NT2/D1 (cell line): ENCODE measurements at regions not wholly inside any gene's neighbourhood (a gene's known extent, or its start where the extent isn't known, plus 50 kb on each side); places are given as distances from the start of the nearest gene placed in this dataset.

Experiments used
- DNase-seq: peaks from one replicate; pipeline ENCODE4 v3.0.0-alpha.2; 2011; ENCODE audit warnings: low read depth, low spot score
- H3K27me3 ChIP-seq: 2 replicates; pipeline ENCODE4 v1.6.0; 2011; ENCODE audit warnings: mild to moderate bottlenecking; ENCODE audit not compliant: insufficient read length, insufficient read depth
- H3K36me3 ChIP-seq: 2 replicates; pipeline ENCODE4 v1.6.1; 2011; ENCODE audit warnings: mild to moderate bottlenecking, low read length, mixed read lengths; ENCODE audit not compliant: insufficient read depth, insufficient read length
- H3K4me1 ChIP-seq: 2 replicates; pipeline ENCODE4 v1.5.1; 2011; ENCODE audit not compliant: insufficient read depth, insufficient read length
- H3K4me3 ChIP-seq: 2 replicates; pipeline ENCODE4 v1.5.1; 2011; ENCODE audit warnings: low read depth; ENCODE audit not compliant: insufficient read length
- H3K9ac ChIP-seq: 2 replicates; pipeline ENCODE4 v1.6.0; 2011; ENCODE audit warnings: low read depth; ENCODE audit not compliant: insufficient read length
- H3K9me3 ChIP-seq: 2 replicates; pipeline ENCODE4 v1.5.1; 2011; ENCODE audit warnings: mild to moderate bottlenecking, low read length; ENCODE audit not compliant: insufficient read depth
- SUZ12 ChIP-seq: IDR thresholded peaks from 2 replicates; pipeline ENCODE4 v1.6.1; 2011; ENCODE audit not compliant: insufficient read length, insufficient read depth; ENCODE audit errors: extremely low read depth
- YY1 ChIP-seq: IDR thresholded peaks from 2 replicates; pipeline ENCODE4 v1.6.1; 2011; ENCODE audit not compliant: insufficient read length, insufficient read depth
- ZNF274 ChIP-seq: IDR thresholded peaks from 2 replicates; pipeline ENCODE4 v1.6.1; 2011; ENCODE audit warnings: mild to moderate bottlenecking, low read depth, low read length

DNA sequence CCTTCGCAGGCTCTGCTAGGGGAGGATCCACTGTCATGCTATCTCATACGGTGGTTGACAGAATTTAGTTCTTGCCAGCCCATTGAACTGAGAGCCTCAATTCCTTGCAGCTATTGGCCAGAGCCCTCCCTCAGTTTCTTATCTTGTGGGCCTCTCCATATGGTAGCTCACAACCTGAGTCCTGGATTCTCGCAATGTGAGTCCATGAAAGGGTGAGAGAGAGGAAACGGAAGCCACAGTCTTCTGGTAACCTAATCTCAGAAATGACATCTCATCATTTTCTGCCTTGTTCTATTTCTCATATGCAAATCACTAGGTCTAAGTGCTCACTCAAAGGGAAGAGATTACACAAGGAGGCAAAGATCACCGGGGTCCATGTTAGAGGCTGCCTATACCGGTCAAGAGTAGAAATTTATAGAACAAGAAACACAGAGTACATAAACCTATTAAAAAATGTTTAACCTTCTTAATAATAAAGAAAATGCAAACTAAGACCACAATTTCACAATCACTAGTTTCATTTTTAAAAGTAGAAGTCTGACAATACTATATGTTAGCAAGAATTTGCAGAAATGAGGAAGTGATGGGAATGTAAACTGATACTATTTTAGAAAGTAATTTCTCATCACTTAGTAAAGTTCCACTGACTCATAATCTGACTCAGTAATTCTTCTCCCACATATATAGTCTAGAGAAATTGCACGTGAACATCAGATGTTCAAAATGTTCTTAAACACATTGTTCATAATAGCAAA, 378.4 kb upstream of the AGTR1 start:
- H3K4me1 ChIP-seq, result no peaks in the 10 kb centered on the region
- H3K27me3 ChIP-seq, result no peaks in the 10 kb centered on the region
- no peaks in the 10 kb centered on the region for H3K36me3 ChIP-seq
- no peak overlapping the region for H3K9ac ChIP-seq
- no peak overlapping the region for H3K4me3 ChIP-seq
- TF ChIP-seq ZNF274 (no peak), YY1 (no peak), SUZ12 (no peak)
- no peak for DNase-seq
- H3K9me3 ChIP-seq, result no peaks in the 10 kb centered on the region

DNA sequence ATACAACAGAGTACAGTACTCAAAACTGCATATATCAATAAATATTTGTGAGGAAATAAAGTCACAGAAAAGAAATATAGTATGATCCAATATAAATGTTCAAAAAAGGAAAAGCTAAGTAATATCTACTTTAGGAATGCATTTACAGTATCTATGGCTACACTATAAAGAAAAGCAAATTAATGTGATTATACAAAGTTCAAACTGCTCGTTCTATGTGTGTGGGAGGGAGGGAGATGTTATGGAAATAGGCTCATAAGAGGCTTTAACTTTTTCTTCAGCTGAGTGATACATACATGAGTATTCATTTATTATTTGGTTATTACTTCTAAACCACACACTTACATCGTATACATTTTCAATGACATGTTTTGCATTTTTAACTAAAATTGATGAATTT, 377.7 kb upstream of the AGTR1 start:
- TF ChIP-seq SUZ12, result no peak
- no peak for TF ChIP-seq ZNF274
- no peak for TF ChIP-seq YY1
- no peak for DNase-seq
- H3K27me3 ChIP-seq, result no peaks in the 10 kb centered on the region
- no peaks in the 10 kb centered on the region for H3K36me3 ChIP-seq
- no peak overlapping the region for H3K4me3 ChIP-seq
- H3K9ac ChIP-seq, result no peak overlapping the region
- H3K4me1 ChIP-seq, result no peaks in the 10 kb centered on the region
- H3K9me3 ChIP-seq, result no peaks in the 10 kb centered on the region

DNA sequence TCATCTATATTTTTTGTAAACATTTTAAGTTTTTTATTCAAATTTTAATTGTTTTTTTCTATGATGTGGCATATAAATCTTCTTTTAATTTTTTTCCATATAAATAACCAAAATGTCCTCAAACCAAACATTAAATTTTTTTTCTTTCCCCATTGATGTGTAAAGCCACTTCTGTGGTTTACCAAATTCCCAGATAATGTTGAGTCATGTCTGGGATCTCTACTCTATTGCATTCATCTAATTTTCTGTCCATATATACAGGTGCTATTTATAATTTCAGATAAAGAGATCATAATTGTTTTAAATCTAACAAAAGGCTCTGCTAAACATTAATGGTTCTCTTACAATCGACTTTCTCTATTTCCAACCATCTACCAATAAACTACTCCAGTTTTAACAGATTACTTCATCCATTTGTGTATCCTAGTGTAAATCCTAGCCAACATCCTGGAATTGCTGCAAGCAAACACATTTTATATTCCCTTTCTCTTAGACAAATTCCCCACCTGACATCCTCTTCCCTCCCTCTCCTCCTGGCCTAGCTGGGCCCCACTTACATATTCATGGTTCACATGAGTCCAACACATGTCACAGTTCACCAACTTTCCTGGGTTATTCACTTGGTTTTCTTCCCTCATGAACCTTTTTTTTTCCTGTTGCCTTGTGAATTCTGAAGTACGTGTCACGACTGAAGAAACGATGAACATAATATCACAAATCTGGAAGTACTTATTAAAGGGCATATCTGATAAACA, 368.0 kb upstream of the AGTR1 start:
- Histone ChIP-seq H3K9me3 (no peaks in the 10 kb centered on the region), H3K4me1 (no peaks in the 10 kb centered on the region), H3K9ac (no peak overlapping the region), H3K36me3 (no peaks in the 10 kb centered on the region), H3K4me3 (no peak overlapping the region), H3K27me3 (no peaks in the 10 kb centered on the region)
- TF ChIP-seq YY1 (no peak), SUZ12 (no peak), ZNF274 (no peak)
- no peak for DNase-seq

DNA sequence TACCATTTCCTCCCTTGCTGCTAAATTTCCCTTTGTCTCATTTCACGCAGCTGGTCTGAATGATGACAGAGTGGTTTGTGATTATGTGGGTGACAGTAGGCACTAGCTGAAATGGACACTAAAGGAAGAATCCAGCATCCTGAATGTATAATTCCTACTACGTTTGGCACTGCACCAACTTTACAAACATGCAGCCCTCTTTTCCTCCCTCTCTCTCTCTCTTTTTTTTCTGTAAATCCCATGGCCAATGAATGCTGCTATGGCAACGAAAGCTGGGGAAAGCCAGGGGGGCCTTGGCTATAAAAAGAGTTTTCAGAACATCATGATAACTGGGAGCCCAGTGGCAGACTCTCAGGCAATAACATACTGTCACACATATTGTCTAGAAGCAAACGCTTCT, 367.2 kb upstream of the AGTR1 start:
- Histone ChIP-seq H3K9ac (no peak overlapping the region), H3K4me3 (no peak overlapping the region), H3K36me3 (no peaks in the 10 kb centered on the region), H3K27me3 (no peaks in the 10 kb centered on the region), H3K4me1 (no peaks in the 10 kb centered on the region), H3K9me3 (no peaks in the 10 kb centered on the region)
- no peak for DNase-seq
- TF ChIP-seq SUZ12, result no peak
- no peak for TF ChIP-seq ZNF274

DNA sequence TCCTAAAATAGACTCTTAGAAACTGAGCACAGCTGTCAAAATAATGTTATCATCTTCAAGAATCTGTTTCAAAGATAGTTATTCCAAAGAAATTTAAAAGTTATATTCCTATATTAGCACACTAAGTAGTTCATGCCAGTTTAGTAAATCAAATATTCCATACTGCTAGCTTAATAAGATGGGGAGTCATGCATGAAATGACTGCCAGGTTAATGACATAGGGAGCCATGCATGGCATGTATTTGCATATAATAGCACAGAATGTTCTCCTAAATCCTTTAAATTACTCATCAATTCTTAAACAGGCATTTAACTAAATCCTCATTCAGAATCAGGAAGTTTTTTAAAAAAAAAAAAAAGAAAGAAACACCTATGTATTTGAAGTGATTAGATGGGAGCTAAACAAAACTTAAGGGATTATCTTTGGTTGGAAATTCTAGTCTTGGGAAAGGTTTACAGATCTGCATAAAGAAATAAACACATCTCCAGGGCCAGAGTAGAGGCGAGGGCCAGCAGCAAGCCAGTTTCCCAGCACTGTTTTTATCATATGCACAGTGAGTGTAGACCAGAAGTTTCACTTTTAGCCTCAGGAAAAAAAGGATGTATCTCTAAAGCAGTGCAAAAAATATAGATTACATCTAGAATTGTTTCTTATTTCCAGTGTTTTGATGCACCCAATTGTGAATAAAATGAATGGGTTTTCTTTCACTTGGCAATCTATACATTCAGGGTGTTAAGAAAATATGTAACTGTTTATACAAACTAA, 366.4 kb upstream of the AGTR1 start:
- Histone ChIP-seq H3K4me1 (no peaks in the 10 kb centered on the region), H3K36me3 (no peaks in the 10 kb centered on the region), H3K9ac (no peak overlapping the region), H3K27me3 (no peaks in the 10 kb centered on the region), H3K4me3 (no peak overlapping the region), H3K9me3 (no peaks in the 10 kb centered on the region)
- no peak for DNase-seq
- TF ChIP-seq SUZ12, result no peak
- TF ChIP-seq YY1, result no peak
- no peak for TF ChIP-seq ZNF274

DNA sequence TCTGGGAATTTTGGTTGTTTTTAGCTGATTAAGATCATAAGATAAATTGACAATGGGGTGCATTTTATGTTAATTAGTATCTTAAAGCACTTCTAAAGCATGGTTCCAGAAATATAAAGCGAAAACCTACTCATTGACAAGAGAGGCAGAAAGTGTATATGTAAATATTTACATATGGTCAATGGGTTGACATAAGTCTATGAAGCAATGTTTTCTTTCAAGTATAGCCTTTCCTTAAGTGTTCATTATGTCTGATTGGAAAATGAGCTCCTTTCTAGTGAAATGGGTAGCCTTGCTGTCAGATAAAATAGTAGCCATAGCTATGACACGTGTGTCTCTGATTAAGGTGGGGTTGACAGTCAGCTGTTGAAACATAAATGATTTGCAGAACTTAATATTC, 365.2 kb upstream of the AGTR1 start:
- H3K4me1 ChIP-seq, result no peaks in the 10 kb centered on the region
- H3K4me3 ChIP-seq, result no peak overlapping the region
- H3K9ac ChIP-seq, result no peak overlapping the region
- no peaks in the 10 kb centered on the region for H3K36me3 ChIP-seq
- H3K9me3 ChIP-seq, result no peaks in the 10 kb centered on the region
- TF ChIP-seq SUZ12 (no peak), YY1 (no peak), ZNF274 (no peak)
- no peaks in the 10 kb centered on the region for H3K27me3 ChIP-seq
- DNase-seq, result no peak

DNA sequence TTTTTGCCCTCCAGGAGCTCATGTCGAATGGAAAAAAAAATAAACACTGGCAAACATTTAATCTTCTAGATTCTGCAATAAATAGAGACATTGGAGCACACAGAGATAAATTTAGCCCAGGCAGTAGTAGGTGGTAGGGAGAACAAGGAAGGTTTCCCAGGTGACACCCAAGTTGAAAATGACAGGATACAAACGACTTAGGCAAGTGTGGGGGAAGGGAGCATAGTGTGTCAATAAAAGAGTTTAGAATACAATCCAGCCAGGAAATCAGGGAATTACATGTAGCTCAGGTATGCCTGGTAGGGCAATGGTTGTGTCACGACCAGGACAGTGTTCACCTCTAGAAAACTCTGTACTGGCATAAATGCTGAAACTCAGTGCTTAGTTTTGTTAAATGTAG, 364.6 kb upstream of the AGTR1 start:
- H3K36me3 ChIP-seq, result no peaks in the 10 kb centered on the region
- no peaks in the 10 kb centered on the region for H3K4me1 ChIP-seq
- no peaks in the 10 kb centered on the region for H3K27me3 ChIP-seq
- H3K9ac ChIP-seq, result no peak overlapping the region
- no peak overlapping the region for H3K4me3 ChIP-seq
- no peak for DNase-seq
- H3K9me3 ChIP-seq, result no peaks in the 10 kb centered on the region
- no peak for TF ChIP-seq SUZ12
- TF ChIP-seq ZNF274, result no peak
- no peak for TF ChIP-seq YY1
